ENCODE measurements at regions not wholly inside any gene's neighbourhood (a gene's known extent, or its start where the extent isn't known, plus 50 kb on each side); places are given as distances from the start of the nearest gene placed in this dataset.
A peak's percentile ranks its signal among the peaks of the same experiment; 100 is the strongest.

- TF ChIP-seq ZNF70 (CRISPR knock-in tag; IDR thresholded peaks at IDR 0.05) (no peak), ZNF8 (CRISPR knock-in tag; IDR thresholded peaks at IDR 0.05) (no peak), TOX (CRISPR knock-in tag; IDR thresholded peaks at IDR 0.05; ENCODE audit: borderline replicate concordance) (no peak), ESRRG (CRISPR knock-in tag; IDR thresholded peaks at IDR 0.05) (no peak), BACH2 (CRISPR knock-in tag; IDR thresholded peaks at IDR 0.05; ENCODE audit: borderline replicate concordance) (no peak), GLIS3 (CRISPR knock-in tag; IDR thresholded peaks at IDR 0.05) (no peak), SNAI2 (CRISPR knock-in tag; IDR thresholded peaks at IDR 0.05) (no peak), TCF4 (CRISPR knock-in tag; IDR thresholded peaks at IDR 0.05; ENCODE audit: borderline replicate concordance) (peak; percentile 82)
Measured at GRCh38 chr1:57712846-57713245, 289.0 kb upstream of the DAB1 start (continued).

GRCh38 chr1:57711326-57711725 lies 287.5 kb upstream of the DAB1 start:
- TF ChIP-seq ZFP30 (CRISPR knock-in tag; IDR thresholded peaks at IDR 0.05), result no peak
- TF ChIP-seq ARNTL (CRISPR knock-in tag; IDR thresholded peaks at IDR 0.05; ENCODE audit: borderline replicate concordance, low read depth), result no peak
- TF ChIP-seq SNAI2 (CRISPR knock-in tag; IDR thresholded peaks at IDR 0.05), result no peak
- TF ChIP-seq TCF4 (CRISPR knock-in tag; IDR thresholded peaks at IDR 0.05; ENCODE audit: borderline replicate concordance), result no peak
- TF ChIP-seq ZFP3 (CRISPR knock-in tag; IDR thresholded peaks at IDR 0.05), result no peak
- no peak for TF ChIP-seq GLIS3 (CRISPR knock-in tag; IDR thresholded peaks at IDR 0.05)
- TF ChIP-seq ZNF70 (CRISPR knock-in tag; IDR thresholded peaks at IDR 0.05), result no peak
- TF ChIP-seq RARB (CRISPR knock-in tag; IDR thresholded peaks at IDR 0.05), result no peak
- no peak for TF ChIP-seq CSRNP3 (CRISPR knock-in tag; IDR thresholded peaks at IDR 0.05)
- no peak; the same call in 2 of the 3 replicates for ATAC-seq

- TF ChIP-seq ZNF70 (CRISPR knock-in tag; IDR thresholded peaks at IDR 0.05), result no peak
- TF ChIP-seq TSHZ2 (CRISPR knock-in tag; IDR thresholded peaks at IDR 0.05), result no peak
- TF ChIP-seq TOX (CRISPR knock-in tag; IDR thresholded peaks at IDR 0.05; ENCODE audit: borderline replicate concordance), result no peak
- TF ChIP-seq ESRRG (CRISPR knock-in tag; IDR thresholded peaks at IDR 0.05), result no peak
- TF ChIP-seq CSRNP3 (CRISPR knock-in tag; IDR thresholded peaks at IDR 0.05), result no peak
- no peak for TF ChIP-seq CSDC2 (CRISPR knock-in tag; IDR thresholded peaks at IDR 0.05)
- no peak for TF ChIP-seq GLIS3 (CRISPR knock-in tag; IDR thresholded peaks at IDR 0.05)
- TF ChIP-seq ZNF8 (CRISPR knock-in tag; IDR thresholded peaks at IDR 0.05), result no peak
- no peak for TF ChIP-seq TCF4 (CRISPR knock-in tag; IDR thresholded peaks at IDR 0.05; ENCODE audit: borderline replicate concordance)
- no peak for TF ChIP-seq ISL1 (CRISPR knock-in tag; IDR thresholded peaks at IDR 0.05)
- TF ChIP-seq SNAI2 (CRISPR knock-in tag; IDR thresholded peaks at IDR 0.05), result no peak
- TF ChIP-seq ZC3H10 (CRISPR knock-in tag; IDR thresholded peaks at IDR 0.05), result no peak
- TF ChIP-seq RARB (CRISPR knock-in tag; IDR thresholded peaks at IDR 0.05), result no peak
- no peak for TF ChIP-seq BACH2 (CRISPR knock-in tag; IDR thresholded peaks at IDR 0.05; ENCODE audit: borderline replicate concordance)
- no peak for TF ChIP-seq ARNTL (CRISPR knock-in tag; IDR thresholded peaks at IDR 0.05; ENCODE audit: borderline replicate concordance, low read depth)
- ATAC-seq, result no peak
Measured at GRCh38 chr1:57707631-57708030, 283.8 kb upstream of the DAB1 start.

- no peak for ATAC-seq
- TF ChIP-seq CREB5 (CRISPR knock-in tag; IDR thresholded peaks at IDR 0.05; ENCODE audit: low read depth) (no peak), POU6F1 (CRISPR knock-in tag; IDR thresholded peaks at IDR 0.05; ENCODE audit: borderline replicate concordance, low read depth) (no peak), BACH2 (CRISPR knock-in tag; IDR thresholded peaks at IDR 0.05; ENCODE audit: borderline replicate concordance) (no peak), ARNTL (CRISPR knock-in tag; IDR thresholded peaks at IDR 0.05; ENCODE audit: borderline replicate concordance, low read depth) (no peak), RARB (CRISPR knock-in tag; IDR thresholded peaks at IDR 0.05) (no peak), PATZ1 (CRISPR knock-in tag; IDR thresholded peaks at IDR 0.05; ENCODE audit: borderline replicate concordance) (no peak), OSR1 (CRISPR knock-in tag; IDR thresholded peaks at IDR 0.05) (no peak), CSRNP3 (CRISPR knock-in tag; IDR thresholded peaks at IDR 0.05) (no peak)
Measured at GRCh38 chr1:57704811-57705210, 281.0 kb upstream of the DAB1 start.
